ENCODE measurements at regions not wholly inside any gene's neighbourhood (a gene's known extent, or its start where the extent isn't known, plus 50 kb on each side); places are given as distances from the start of the nearest gene placed in this dataset.
A peak's percentile ranks its signal among the peaks of the same experiment; 100 is the strongest.

DNA sequence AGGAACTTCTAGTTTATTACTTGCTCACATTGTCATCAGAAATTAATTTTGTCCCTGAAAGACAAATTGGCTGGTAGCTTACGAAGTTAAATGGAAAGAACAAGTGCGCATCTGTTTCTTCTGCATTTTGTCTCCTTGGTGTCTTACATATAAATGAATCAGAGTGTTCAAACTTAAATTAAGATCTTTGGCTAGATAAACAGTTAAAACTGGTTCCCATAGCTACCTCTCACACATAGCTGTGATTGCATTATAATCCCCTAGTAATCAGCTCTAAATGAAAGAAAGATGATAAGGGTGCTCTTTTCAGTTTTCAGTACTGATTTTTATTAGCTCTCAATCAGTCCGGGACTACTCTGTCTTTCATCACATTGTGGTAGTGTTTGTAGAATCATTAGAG, 124.2 kb upstream of the LMO4 start:
- TF ChIP-seq, protein P1, sequence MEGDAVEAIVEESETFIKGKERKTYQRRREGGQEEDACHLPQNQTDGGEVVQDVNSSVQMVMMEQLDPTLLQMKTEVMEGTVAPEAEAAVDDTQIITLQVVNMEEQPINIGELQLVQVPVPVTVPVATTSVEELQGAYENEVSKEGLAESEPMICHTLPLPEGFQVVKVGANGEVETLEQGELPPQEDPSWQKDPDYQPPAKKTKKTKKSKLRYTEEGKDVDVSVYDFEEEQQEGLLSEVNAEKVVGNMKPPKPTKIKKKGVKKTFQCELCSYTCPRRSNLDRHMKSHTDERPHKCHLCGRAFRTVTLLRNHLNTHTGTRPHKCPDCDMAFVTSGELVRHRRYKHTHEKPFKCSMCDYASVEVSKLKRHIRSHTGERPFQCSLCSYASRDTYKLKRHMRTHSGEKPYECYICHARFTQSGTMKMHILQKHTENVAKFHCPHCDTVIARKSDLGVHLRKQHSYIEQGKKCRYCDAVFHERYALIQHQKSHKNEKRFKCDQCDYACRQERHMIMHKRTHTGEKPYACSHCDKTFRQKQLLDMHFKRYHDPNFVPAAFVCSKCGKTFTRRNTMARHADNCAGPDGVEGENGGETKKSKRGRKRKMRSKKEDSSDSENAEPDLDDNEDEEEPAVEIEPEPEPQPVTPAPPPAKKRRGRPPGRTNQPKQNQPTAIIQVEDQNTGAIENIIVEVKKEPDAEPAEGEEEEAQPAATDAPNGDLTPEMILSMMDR (IDR thresholded peaks at IDR 0.05), result no peak
- TF ChIP-seq POLR2AphosphoS5 (IDR thresholded peaks at IDR 0.05; ENCODE audit: insufficient read depth in 1 of 2, low read depth in 1 of 2) (no peak), POLR2A (IDR thresholded peaks at IDR 0.05) (no peak)
- Histone ChIP-seq H3K27ac (no peak overlapping the region), H3K36me3 (no peaks in the 10 kb centered on the region), H3K4me1 (peaks cover 5% of the 10 kb centered on the region), H3K9me3 (no peaks in the 10 kb centered on the region), H3K27me3 (no peaks in the 10 kb centered on the region), H3K4me3 (no peak overlapping the region)
- DNase-seq (ENCODE audit: extremely low spot score in 2 of 2), result no peak
- intact Hi-C loops (cut with DNase I), result no loop called here

DNA sequence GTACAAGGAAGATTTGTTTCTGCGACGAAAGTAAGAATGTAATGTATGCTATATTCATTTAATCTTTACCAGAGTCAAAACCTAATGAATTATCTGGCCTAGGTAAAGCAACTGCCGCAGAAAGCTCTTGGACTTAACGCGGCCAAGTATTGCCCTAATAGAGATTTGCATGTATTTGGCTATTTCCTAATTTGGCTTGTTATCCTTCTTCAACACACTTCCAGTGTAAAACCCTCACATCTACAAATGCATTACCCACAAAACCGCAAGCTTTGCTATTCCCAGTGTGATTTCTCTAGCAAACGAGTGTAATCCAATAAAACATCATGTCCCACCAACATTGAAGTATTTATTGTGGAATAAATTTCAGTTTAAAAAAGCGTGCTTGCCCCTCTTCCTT, 123.8 kb upstream of the LMO4 start:
- intact Hi-C loops (cut with DNase I), result loop anchor here (5.0 kb wide), 1 partner anchor 257 kb away; no protein-coding TSS in a partner anchor
- Histone ChIP-seq H3K36me3 (no peaks in the 10 kb centered on the region), H3K4me1 (peaks cover 5% of the 10 kb centered on the region), H3K27me3 (no peaks in the 10 kb centered on the region), H3K4me3 (no peak overlapping the region), H3K27ac (no peak overlapping the region), H3K9me3 (no peaks in the 10 kb centered on the region)
- DNase-seq (ENCODE audit: extremely low spot score in 2 of 2), result no peak
- TF ChIP-seq POLR2AphosphoS5 (IDR thresholded peaks at IDR 0.05; ENCODE audit: insufficient read depth in 1 of 2, low read depth in 1 of 2) (no peak), POLR2A (IDR thresholded peaks at IDR 0.05) (no peak)
- TF ChIP-seq, protein P1 (IDR thresholded peaks at IDR 0.05), result no peak

DNA sequence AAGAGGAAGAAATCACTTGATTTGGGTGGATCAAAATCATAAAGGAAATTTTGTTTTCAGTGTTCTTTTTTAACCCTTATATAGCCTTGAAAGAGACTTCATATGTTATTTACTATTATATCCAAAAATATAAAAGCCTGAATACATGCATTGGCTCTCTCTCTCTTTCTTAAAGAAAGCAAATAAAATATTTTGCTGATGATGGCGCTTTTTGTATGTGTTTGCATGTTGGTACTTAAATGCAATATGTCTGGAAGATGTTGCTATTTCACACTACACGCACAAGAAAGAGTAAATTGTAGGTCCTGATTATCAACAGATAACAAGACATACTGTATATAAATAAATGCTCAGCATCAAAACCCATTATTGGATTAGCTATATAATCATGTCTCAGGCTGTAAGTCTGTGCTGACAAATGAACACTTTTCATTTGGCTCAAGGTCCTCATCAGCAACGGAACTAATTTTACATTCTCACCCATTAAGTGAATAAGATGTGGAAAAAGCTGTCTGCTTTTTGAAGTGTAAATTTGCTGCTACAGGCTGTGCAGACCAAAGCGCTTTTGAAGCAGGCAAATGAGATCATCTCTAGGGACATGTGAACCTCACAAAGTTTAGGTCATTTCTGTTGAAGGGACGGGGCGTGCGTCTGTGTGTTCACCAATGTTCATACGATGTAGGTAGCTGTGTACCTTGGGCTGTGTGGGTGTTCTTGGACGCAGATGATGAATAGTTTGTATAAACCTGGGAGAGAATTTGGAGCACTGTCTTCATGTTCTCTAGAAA, 122.4 kb upstream of the LMO4 start:
- H3K27ac ChIP-seq, result no peak overlapping the region
- no peaks in the 10 kb centered on the region for H3K27me3 ChIP-seq
- H3K4me1 ChIP-seq, result peaks cover 5% of the 10 kb centered on the region
- DNase-seq (ENCODE audit: extremely low spot score in 2 of 2), result no peak
- no peak overlapping the region for H3K4me3 ChIP-seq
- TF ChIP-seq, protein P1 (IDR thresholded peaks at IDR 0.05), result no peak
- TF ChIP-seq POLR2AphosphoS5 (IDR thresholded peaks at IDR 0.05; ENCODE audit: insufficient read depth in 1 of 2, low read depth in 1 of 2) (no peak), POLR2A (IDR thresholded peaks at IDR 0.05) (no peak)
- intact Hi-C loops (cut with DNase I), result loop anchor here (5.0 kb wide), 1 partner anchor 256 kb away; no protein-coding TSS in a partner anchor
- H3K9me3 ChIP-seq, result no peaks in the 10 kb centered on the region
- H3K36me3 ChIP-seq, result no peaks in the 10 kb centered on the region

DNA sequence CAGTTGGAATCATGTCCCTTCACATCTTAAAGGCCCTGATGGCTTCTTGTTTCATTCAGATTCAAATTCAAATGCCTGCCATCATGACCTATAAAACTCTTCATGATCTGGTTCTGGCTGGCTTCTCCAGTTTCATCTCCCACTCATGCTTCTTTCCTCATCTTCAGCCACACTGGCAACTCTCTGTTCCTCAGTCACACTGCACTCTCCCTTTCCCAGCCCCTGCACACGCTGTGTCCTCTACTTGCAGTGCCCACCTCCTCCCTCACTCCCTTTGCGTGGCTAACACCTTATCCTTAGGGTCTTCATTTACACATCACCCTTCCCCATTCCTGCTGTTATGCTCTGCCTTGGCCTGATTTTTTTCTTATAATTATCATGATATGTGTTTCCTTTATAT, 120.6 kb upstream of the LMO4 start:
- no peak for TF ChIP-seq POLR2AphosphoS5 (IDR thresholded peaks at IDR 0.05; ENCODE audit: insufficient read depth in 1 of 2, low read depth in 1 of 2)
- TF ChIP-seq, protein P1 (IDR thresholded peaks at IDR 0.05), result no peak
- no peak for TF ChIP-seq POLR2A (IDR thresholded peaks at IDR 0.05)
- H3K9me3 ChIP-seq, result no peaks in the 10 kb centered on the region
- no peak overlapping the region for H3K4me3 ChIP-seq
- intact Hi-C loops (cut with DNase I), result loop anchor here (5.0 kb wide), 1 partner anchor 254 kb away; no protein-coding TSS in a partner anchor
- no peak overlapping the region for H3K27ac ChIP-seq
- H3K36me3 ChIP-seq, result no peaks in the 10 kb centered on the region
- H3K27me3 ChIP-seq, result no peaks in the 10 kb centered on the region
- no peaks in the 10 kb centered on the region for H3K4me1 ChIP-seq
- peak; percentile 27 to 64 for DNase-seq (ENCODE audit: extremely low spot score in 2 of 2)

DNA sequence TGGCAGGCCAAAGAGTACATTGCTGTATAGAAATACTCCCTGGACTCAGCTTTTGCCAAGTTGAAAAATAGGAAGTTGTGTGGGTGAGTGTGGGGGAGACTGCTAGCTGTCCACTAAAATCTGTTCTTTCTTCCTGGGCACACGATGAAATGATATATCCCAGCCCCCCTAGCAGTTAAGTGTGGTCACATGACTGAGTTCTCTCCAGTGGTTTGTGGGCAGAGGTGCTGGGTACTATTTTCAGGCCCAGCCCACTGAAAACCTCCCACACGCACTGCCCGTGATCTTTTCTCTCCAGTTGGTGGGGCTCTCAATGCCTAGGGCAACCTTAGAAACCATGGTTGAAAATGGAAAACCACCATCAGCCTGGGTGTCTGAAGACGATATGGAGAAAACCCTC, 119.7 kb upstream of the LMO4 start:
- no peaks in the 10 kb centered on the region for H3K36me3 ChIP-seq
- H3K4me1 ChIP-seq, result no peaks in the 10 kb centered on the region
- H3K4me3 ChIP-seq, result no peak overlapping the region
- no peaks in the 10 kb centered on the region for H3K27me3 ChIP-seq
- no peaks in the 10 kb centered on the region for H3K9me3 ChIP-seq
- peak; percentile 79 to 80 for DNase-seq (ENCODE audit: extremely low spot score in 2 of 2)
- intact Hi-C loops (cut with DNase I), result loop anchor here (5.0 kb wide), 1 partner anchor 253 kb away; no protein-coding TSS in a partner anchor
- TF ChIP-seq POLR2AphosphoS5 (IDR thresholded peaks at IDR 0.05; ENCODE audit: insufficient read depth in 1 of 2, low read depth in 1 of 2) (no peak), POLR2A (IDR thresholded peaks at IDR 0.05) (no peak)
- TF ChIP-seq, protein P1 (IDR thresholded peaks at IDR 0.05), result no peak
- no peak overlapping the region for H3K27ac ChIP-seq
